ENCODE measurements at regions not wholly inside any gene's neighbourhood (a gene's known extent, or its start where the extent isn't known, plus 50 kb on each side); places are given as distances from the start of the nearest gene placed in this dataset.

DNA sequence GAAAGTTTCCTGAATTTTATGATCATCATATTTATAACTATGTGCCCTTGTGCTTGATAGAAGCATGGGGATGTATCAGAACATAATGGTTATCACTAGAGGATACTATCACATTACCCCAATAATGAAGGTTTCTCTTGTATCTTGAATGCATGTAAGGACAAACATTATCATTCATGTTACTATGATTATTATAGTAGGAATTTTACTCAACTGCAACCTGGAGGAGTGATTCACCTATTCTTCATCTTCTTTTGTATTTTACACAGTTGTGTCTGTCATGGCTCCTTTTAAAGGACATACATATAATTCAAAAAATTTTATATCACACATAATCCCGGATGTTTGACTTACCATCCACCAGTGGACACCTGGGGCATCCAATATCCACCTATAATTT lies 143.8 kb upstream of the TMPRSS15 start:
- TF ChIP-seq, protein P1, sequence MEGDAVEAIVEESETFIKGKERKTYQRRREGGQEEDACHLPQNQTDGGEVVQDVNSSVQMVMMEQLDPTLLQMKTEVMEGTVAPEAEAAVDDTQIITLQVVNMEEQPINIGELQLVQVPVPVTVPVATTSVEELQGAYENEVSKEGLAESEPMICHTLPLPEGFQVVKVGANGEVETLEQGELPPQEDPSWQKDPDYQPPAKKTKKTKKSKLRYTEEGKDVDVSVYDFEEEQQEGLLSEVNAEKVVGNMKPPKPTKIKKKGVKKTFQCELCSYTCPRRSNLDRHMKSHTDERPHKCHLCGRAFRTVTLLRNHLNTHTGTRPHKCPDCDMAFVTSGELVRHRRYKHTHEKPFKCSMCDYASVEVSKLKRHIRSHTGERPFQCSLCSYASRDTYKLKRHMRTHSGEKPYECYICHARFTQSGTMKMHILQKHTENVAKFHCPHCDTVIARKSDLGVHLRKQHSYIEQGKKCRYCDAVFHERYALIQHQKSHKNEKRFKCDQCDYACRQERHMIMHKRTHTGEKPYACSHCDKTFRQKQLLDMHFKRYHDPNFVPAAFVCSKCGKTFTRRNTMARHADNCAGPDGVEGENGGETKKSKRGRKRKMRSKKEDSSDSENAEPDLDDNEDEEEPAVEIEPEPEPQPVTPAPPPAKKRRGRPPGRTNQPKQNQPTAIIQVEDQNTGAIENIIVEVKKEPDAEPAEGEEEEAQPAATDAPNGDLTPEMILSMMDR (IDR thresholded peaks at IDR 0.05), result no peak
- no peak for TF ChIP-seq POLR2A (IDR thresholded peaks at IDR 0.05)

Measured in heart left ventricle (tissue), 13 donors.